Left colon (tissue), 2 donors: ENCODE measurements at regions not wholly inside any gene's neighbourhood (a gene's known extent, or its start where the extent isn't known, plus 50 kb on each side); places are given as distances from the start of the nearest gene placed in this dataset.

ENCODE experiments used
- ATAC-seq: fragments of 200-7000 bp; cut with Tn5 transposase; one replicate; pipeline ENCODE4 v1.9.1; 2020; ENCODE audit warnings: mild to moderate bottlenecking, moderate library complexity
- DNase-seq, 2 donors: peaks; one replicate each; pipeline ENCODE4 v3.0.0-alpha.2; 2020
- intact Hi-C, 2 donors: fragments of 100-400 bp; cut with DNase I in 1 of 2; cut with micrococcal nuclease in 1 of 2; formaldehyde crosslinking; loops; one replicate each; pipeline versions ENCODE4 v1.11.2 to v1.14.0; 2022; cut with DNase I, micrococcal nuclease
- donor health status: DM: no; HTN: no; CAD: no.
- donor health status: DM: yes; HTN: yes; CAD: no.

GRCh38 chr17:53420035-53420641 lies 402.6 kb upstream of the KIF2B start:
- no peak for DNase-seq
- no peak for ATAC-seq

GRCh38 chr17:53409588-53409987 lies 413.1 kb upstream of the KIF2B start:
- no peak for DNase-seq
- ATAC-seq, result no peak
- intact Hi-C loops, result no loop called here

More at GRCh38 chr17:53420035-53420641, 402.6 kb upstream of the KIF2B start:
- intact Hi-C loops, result no loop called here

GRCh38 chr17:53406907-53407306 lies 415.8 kb upstream of the KIF2B start:
- ATAC-seq (no peak), DNase-seq (no peak)
- intact Hi-C loops, result no loop called here

GRCh38 chr17:53391197-53391596 lies 431.5 kb upstream of the KIF2B start:
- no peak for ATAC-seq
- intact Hi-C loops, result no loop called here
- no peak for DNase-seq

- no peak for DNase-seq
- ATAC-seq, result no peak
- intact Hi-C loops, result no loop called here
Measured at GRCh38 chr17:53390575-53390974, 432.2 kb upstream of the KIF2B start.

- ATAC-seq, result no peak
- intact Hi-C loops, result no loop called here
- DNase-seq, result no peak
Measured at GRCh38 chr17:53387745-53388144, 435.0 kb upstream of the KIF2B start.

- intact Hi-C loops, result no loop called here
- DNase-seq (peak; percentile 19 to 49), ATAC-seq (peak; percentile 71)
Measured at GRCh38 chr17:53353919-53354351, 468.8 kb upstream of the KIF2B start.

GRCh38 chr17:53344778-53345177 lies 477.9 kb upstream of the KIF2B start:
- peak; percentile 99 for ATAC-seq
- peak in 1 of 2 donors; percentile 33 for DNase-seq
- intact Hi-C loops, result no loop called here

- ATAC-seq (no peak), DNase-seq (no peak)
- intact Hi-C loops, result no loop called here
Measured at GRCh38 chr17:53336281-53336680, 486.4 kb upstream of the KIF2B start.

GRCh38 chr17:53335443-53335842 lies 487.3 kb upstream of the KIF2B start:
- intact Hi-C loops, result no loop called here
- ATAC-seq (no peak), DNase-seq (no peak)

- no peak for DNase-seq
- no peak for ATAC-seq
- intact Hi-C loops, result no loop called here
Measured at GRCh38 chr17:53330756-53331155, 492.0 kb upstream of the KIF2B start.

- intact Hi-C loops, result no loop called here
Measured at GRCh38 chr17:53321651-53322050, 501.1 kb upstream of the KIF2B start.

GRCh38 chr17:53319947-53320346 lies 502.8 kb upstream of the KIF2B start:
- ATAC-seq, result no peak
- intact Hi-C loops, result no loop called here
- DNase-seq, result no peak

More at GRCh38 chr17:53321651-53322050, 501.1 kb upstream of the KIF2B start:
- no peak for DNase-seq
- ATAC-seq, result no peak

- ATAC-seq (no peak), DNase-seq (no peak)
- intact Hi-C loops, result no loop called here
Measured at GRCh38 chr17:53316988-53317387, 505.7 kb upstream of the KIF2B start.

- ATAC-seq (no peak), DNase-seq (no peak)
- intact Hi-C loops, result no loop called here
Measured at GRCh38 chr17:53316073-53316472, 506.7 kb upstream of the KIF2B start.

GRCh38 chr17:53314521-53314920 lies 508.2 kb upstream of the KIF2B start:
- ATAC-seq, result no peak
- no peak for DNase-seq
- intact Hi-C loops, result no loop called here

- ATAC-seq (no peak), DNase-seq (no peak)
- intact Hi-C loops, result no loop called here
Measured at GRCh38 chr17:53313746-53314145, 509.0 kb upstream of the KIF2B start.

GRCh38 chr17:53278466-53278865 lies 544.3 kb upstream of the KIF2B start:
- ATAC-seq (no peak), DNase-seq (no peak)
- intact Hi-C loops, result no loop called here

- DNase-seq (no peak), ATAC-seq (no peak)
- intact Hi-C loops, result no loop called here
Measured at GRCh38 chr17:53273126-53273525, 549.6 kb upstream of the KIF2B start.

- DNase-seq, result no peak
- ATAC-seq, result no peak
- intact Hi-C loops, result no loop called here
Measured at GRCh38 chr17:53270936-53271335, 551.8 kb upstream of the KIF2B start.

GRCh38 chr17:53264730-53265129 lies 558.0 kb upstream of the KIF2B start:
- ATAC-seq, result no peak
- intact Hi-C loops, result no loop called here

More at GRCh38 chr17:53264730-53265129, 558.0 kb upstream of the KIF2B start:
- DNase-seq, result no peak
